ENCODE measurements at regions not wholly inside any gene's neighbourhood (a gene's known extent, or its start where the extent isn't known, plus 50 kb on each side); places are given as distances from the start of the nearest gene placed in this dataset.

- no peak for ATAC-seq (ENCODE audit: poor library complexity)
- Mint-ChIP-seq H3K9me3 (peaks cover 2% of the 10 kb centered on the region), H3K4me3 (no peak overlapping the region), H3K4me1 (ENCODE audit: low read depth) (no peaks in the 10 kb centered on the region), H3K27me3 (no peaks in the 10 kb centered on the region), H3K36me3 (ENCODE audit: low read depth) (no peaks in the 10 kb centered on the region), H3K27ac (no peak overlapping the region)
- peaks cover 0 to 5% of the 10 kb centered on the region in 2 experiments for H3K9me3 ChIP-seq (ENCODE audit: control insufficient read depth in 1 of 2, insufficient read depth in 1 of 2, low read length in 2 of 2)
- H3K4me1 ChIP-seq (ENCODE audit: insufficient read depth, low read length): no peaks in the 10 kb centered on the region
- no peak overlapping the region for H3K4me3 ChIP-seq (ENCODE audit: low read length)
- ChIA-PET POLR2A (no interaction called here), CTCF (no interaction called here)
- H3K27me3 ChIP-seq (ENCODE audit: control insufficient read depth in 1 of 2, insufficient read depth in 2 of 2, low read length in 2 of 2): no peaks in the 10 kb centered on the region
- DNase-seq: no peak
- no peak overlapping the region for H3K27ac ChIP-seq (ENCODE audit: low read depth in 1 of 2, low read length in 2 of 2)
- TF ChIP-seq, protein P1, sequence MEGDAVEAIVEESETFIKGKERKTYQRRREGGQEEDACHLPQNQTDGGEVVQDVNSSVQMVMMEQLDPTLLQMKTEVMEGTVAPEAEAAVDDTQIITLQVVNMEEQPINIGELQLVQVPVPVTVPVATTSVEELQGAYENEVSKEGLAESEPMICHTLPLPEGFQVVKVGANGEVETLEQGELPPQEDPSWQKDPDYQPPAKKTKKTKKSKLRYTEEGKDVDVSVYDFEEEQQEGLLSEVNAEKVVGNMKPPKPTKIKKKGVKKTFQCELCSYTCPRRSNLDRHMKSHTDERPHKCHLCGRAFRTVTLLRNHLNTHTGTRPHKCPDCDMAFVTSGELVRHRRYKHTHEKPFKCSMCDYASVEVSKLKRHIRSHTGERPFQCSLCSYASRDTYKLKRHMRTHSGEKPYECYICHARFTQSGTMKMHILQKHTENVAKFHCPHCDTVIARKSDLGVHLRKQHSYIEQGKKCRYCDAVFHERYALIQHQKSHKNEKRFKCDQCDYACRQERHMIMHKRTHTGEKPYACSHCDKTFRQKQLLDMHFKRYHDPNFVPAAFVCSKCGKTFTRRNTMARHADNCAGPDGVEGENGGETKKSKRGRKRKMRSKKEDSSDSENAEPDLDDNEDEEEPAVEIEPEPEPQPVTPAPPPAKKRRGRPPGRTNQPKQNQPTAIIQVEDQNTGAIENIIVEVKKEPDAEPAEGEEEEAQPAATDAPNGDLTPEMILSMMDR (IDR thresholded peaks at IDR 0.05): no peak
- no peaks in the 10 kb centered on the region for H3K36me3 ChIP-seq (ENCODE audit: insufficient read depth, low read length)
- intact Hi-C loops (cut with DNase I, micrococcal nuclease): no loop called here
These were observed 139.3 kb downstream of the BCHE start for GRCh38 chr3:165697910-165698309.

DNA sequence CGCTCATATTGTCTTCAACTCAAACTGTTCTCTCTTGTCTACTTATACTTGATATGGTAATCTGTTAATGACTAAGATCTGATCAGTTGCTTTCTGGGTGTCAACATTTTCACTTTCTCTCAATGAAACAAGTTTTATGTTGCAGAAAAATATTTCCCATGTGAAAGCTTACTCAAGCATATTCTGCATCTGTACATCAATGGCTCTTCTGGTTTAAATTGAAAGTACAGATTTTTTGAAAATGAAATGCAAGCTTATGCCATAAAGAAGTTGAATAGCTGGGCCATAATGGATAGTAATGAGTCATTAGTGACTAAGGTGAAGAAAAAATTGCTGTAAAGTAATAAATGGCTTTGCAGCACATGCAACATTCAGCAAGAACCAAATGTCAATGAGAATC, 140.7 kb downstream of the BCHE start:
- DNase-seq (no peak), ATAC-seq (ENCODE audit: poor library complexity) (no peak)
- peaks cover 0 to 10% of the 10 kb centered on the region in 2 experiments for H3K9me3 ChIP-seq (ENCODE audit: control insufficient read depth in 1 of 2, insufficient read depth in 1 of 2, low read length in 2 of 2)
- no peak overlapping the region for H3K27ac ChIP-seq (ENCODE audit: low read depth in 1 of 2, low read length in 2 of 2)
- TF ChIP-seq, protein P1 (IDR thresholded peaks at IDR 0.05): no peak
- H3K36me3 ChIP-seq (ENCODE audit: insufficient read depth, low read length): no peaks in the 10 kb centered on the region
- no peaks in the 10 kb centered on the region for H3K27me3 Mint-ChIP-seq
- H3K4me1 Mint-ChIP-seq (ENCODE audit: low read depth): no peaks in the 10 kb centered on the region
- ChIA-PET CTCF (no interaction called here), POLR2A (no interaction called here)
- H3K4me1 ChIP-seq (ENCODE audit: insufficient read depth, low read length): no peaks in the 10 kb centered on the region
- no peak overlapping the region for H3K27ac Mint-ChIP-seq
- intact Hi-C loops (cut with DNase I, micrococcal nuclease): no loop called here
- H3K27me3 ChIP-seq (ENCODE audit: control insufficient read depth in 1 of 2, insufficient read depth in 2 of 2, low read length in 2 of 2): no peaks in the 10 kb centered on the region
- H3K4me3 Mint-ChIP-seq: no peak overlapping the region
- no peak overlapping the region for H3K4me3 ChIP-seq (ENCODE audit: low read length)
- H3K36me3 Mint-ChIP-seq (ENCODE audit: low read depth): no peaks in the 10 kb centered on the region
- peaks cover 4% of the 10 kb centered on the region for H3K9me3 Mint-ChIP-seq

- no peaks in the 10 kb centered on the region for H3K27me3 ChIP-seq (ENCODE audit: control insufficient read depth in 1 of 2, insufficient read depth in 2 of 2, low read length in 2 of 2)
- ChIA-PET POLR2A (no interaction called here), CTCF (no interaction called here)
- ATAC-seq (ENCODE audit: poor library complexity): no peak
- H3K4me1 ChIP-seq (ENCODE audit: insufficient read depth, low read length): no peaks in the 10 kb centered on the region
- Mint-ChIP-seq H3K9me3 (peaks cover 6% of the 10 kb centered on the region), H3K36me3 (ENCODE audit: low read depth) (no peaks in the 10 kb centered on the region), H3K27me3 (no peaks in the 10 kb centered on the region), H3K27ac (no peak overlapping the region), H3K4me3 (no peak overlapping the region), H3K4me1 (ENCODE audit: low read depth) (no peaks in the 10 kb centered on the region)
- intact Hi-C loops (cut with DNase I, micrococcal nuclease): no loop called here
- TF ChIP-seq, protein P1 (IDR thresholded peaks at IDR 0.05): no peak
- no peak overlapping the region for H3K4me3 ChIP-seq (ENCODE audit: low read length)
- DNase-seq: no peak
- H3K9me3 ChIP-seq (ENCODE audit: control insufficient read depth in 1 of 2, insufficient read depth in 1 of 2, low read length in 2 of 2): peaks cover 0 to 4% of the 10 kb centered on the region in 2 experiments
- no peaks in the 10 kb centered on the region for H3K36me3 ChIP-seq (ENCODE audit: insufficient read depth, low read length)
- H3K27ac ChIP-seq (ENCODE audit: low read depth in 1 of 2, low read length in 2 of 2): no peak overlapping the region
These were observed 153.3 kb downstream of the BCHE start for GRCh38 chr3:165683947-165684346.

Measured in CD4-positive, alpha-beta T cell (primary cell).